ENCODE measurements at regions not wholly inside any gene's neighbourhood (a gene's known extent, or its start where the extent isn't known, plus 50 kb on each side); places are given as distances from the start of the nearest gene placed in this dataset.

DNA sequence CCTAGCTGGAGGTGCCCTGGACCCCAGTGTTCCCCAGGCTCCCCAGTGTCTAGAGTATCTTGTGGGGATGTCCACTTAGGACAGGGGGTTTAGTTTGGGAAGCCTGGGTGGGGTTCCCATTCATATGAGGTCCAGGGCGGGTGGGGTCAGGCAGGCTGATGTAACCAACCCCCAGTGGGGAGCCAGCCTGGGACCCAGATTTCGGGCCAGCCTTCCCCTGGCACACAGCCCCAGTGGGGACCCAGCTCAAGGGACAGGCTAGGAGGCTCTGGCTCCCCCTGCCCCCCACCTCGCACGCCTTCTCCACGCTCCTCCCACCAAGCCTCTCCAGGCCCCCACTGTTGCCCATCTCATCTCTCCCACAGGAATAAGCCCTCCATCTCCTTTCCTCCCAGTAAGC is 323.5 kb downstream of the UACA start:
- H3K79me2 ChIP-seq: no peaks in the 10 kb centered on the region
- H3K9ac ChIP-seq: no peak overlapping the region
- no peaks in the 10 kb centered on the region for H3K9me3 ChIP-seq (ENCODE audit: control insufficient read depth, low read length)
- TF ChIP-seq, protein P1, sequence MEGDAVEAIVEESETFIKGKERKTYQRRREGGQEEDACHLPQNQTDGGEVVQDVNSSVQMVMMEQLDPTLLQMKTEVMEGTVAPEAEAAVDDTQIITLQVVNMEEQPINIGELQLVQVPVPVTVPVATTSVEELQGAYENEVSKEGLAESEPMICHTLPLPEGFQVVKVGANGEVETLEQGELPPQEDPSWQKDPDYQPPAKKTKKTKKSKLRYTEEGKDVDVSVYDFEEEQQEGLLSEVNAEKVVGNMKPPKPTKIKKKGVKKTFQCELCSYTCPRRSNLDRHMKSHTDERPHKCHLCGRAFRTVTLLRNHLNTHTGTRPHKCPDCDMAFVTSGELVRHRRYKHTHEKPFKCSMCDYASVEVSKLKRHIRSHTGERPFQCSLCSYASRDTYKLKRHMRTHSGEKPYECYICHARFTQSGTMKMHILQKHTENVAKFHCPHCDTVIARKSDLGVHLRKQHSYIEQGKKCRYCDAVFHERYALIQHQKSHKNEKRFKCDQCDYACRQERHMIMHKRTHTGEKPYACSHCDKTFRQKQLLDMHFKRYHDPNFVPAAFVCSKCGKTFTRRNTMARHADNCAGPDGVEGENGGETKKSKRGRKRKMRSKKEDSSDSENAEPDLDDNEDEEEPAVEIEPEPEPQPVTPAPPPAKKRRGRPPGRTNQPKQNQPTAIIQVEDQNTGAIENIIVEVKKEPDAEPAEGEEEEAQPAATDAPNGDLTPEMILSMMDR (IDR thresholded peaks at IDR 0.05): no peak
- H3K4me3 ChIP-seq (ENCODE audit: low read depth, low read length): no peak overlapping the region
- peak overlapping the region; percentile 29 for H3K27ac ChIP-seq
- peaks cover 8% of the 10 kb centered on the region for H3K4me1 ChIP-seq
- no peaks in the 10 kb centered on the region for H3K27me3 ChIP-seq (ENCODE audit: control insufficient read depth, insufficient read depth, low read length)
- H3K4me2 ChIP-seq (ENCODE audit: low read length): no peak overlapping the region
- no peak overlapping the region for H2AFZ ChIP-seq
- no peaks in the 10 kb centered on the region for H3K36me3 ChIP-seq (ENCODE audit: control insufficient read depth, insufficient read depth, low read length)

DNA sequence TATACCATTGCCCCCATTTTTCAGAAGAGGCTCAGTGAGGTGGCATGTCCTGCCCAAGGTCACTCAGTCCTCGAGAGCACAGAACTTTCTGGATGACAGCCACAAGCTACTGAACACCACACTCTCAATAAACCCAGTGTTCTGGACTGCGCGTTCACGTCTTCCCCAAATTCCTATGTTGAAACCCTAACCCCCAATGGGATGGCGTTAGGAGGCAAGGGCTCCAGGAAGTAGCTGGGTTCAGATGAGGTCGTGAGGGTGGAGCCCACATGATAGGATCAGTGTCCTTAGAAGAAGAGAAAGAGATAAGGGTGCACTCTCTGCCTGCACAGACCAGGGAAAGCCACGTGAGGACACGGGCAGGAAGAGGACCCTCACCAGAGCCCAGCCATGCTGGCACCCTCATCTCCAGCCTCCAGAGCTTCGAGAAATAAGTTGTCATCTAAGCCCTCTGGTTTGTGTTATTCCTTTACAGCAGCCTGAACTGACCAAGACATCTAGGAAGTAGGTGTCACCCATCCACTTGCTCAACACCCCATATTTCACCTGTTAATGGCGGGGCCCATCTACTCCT is 324.0 kb downstream of the UACA start:
- Histone ChIP-seq H3K36me3 (ENCODE audit: control insufficient read depth, insufficient read depth, low read length) (no peaks in the 10 kb centered on the region), H3K4me1 (peaks cover 8% of the 10 kb centered on the region), H3K4me3 (ENCODE audit: low read depth, low read length) (no peak overlapping the region), H3K79me2 (no peaks in the 10 kb centered on the region), H3K9me3 (ENCODE audit: control insufficient read depth, low read length) (no peaks in the 10 kb centered on the region), H2AFZ (no peak overlapping the region), H3K4me2 (ENCODE audit: low read length) (no peak overlapping the region), H3K27ac (peak overlapping the region; percentile 29), H3K27me3 (ENCODE audit: control insufficient read depth, insufficient read depth, low read length) (no peaks in the 10 kb centered on the region), H3K9ac (no peak overlapping the region)
- TF ChIP-seq, protein P1 (IDR thresholded peaks at IDR 0.05): no peak

DNA sequence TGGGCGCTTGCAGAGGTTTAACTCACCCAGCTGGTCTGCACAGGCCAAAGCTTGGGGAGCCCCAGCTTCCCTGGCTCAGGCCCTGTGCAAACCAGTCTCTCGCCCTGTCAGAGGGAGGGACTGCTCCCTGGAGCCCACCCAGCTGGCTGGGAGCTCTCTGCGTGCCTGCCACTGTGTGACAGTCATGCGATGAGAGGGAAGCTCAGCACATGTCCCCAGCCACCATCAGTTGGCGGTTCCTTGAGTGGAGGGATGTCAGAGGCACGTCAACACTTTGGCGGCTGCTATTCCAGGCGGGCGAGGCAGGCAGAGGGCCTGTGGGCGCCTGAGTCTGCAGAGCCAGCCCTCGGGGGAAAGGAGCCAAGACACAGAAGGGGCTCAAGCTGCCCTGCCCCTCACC is 324.6 kb downstream of the UACA start:
- Histone ChIP-seq H3K79me2 (no peaks in the 10 kb centered on the region), H3K27ac (no peak overlapping the region), H3K9me3 (ENCODE audit: control insufficient read depth, low read length) (no peaks in the 10 kb centered on the region), H3K4me2 (ENCODE audit: low read length) (no peak overlapping the region), H3K27me3 (ENCODE audit: control insufficient read depth, insufficient read depth, low read length) (no peaks in the 10 kb centered on the region), H3K9ac (no peak overlapping the region), H3K4me3 (ENCODE audit: low read depth, low read length) (no peak overlapping the region), H3K36me3 (ENCODE audit: control insufficient read depth, insufficient read depth, low read length) (no peaks in the 10 kb centered on the region), H2AFZ (no peak overlapping the region), H3K4me1 (peaks cover 8% of the 10 kb centered on the region)
- TF ChIP-seq, protein P1 (IDR thresholded peaks at IDR 0.05): no peak

DNA sequence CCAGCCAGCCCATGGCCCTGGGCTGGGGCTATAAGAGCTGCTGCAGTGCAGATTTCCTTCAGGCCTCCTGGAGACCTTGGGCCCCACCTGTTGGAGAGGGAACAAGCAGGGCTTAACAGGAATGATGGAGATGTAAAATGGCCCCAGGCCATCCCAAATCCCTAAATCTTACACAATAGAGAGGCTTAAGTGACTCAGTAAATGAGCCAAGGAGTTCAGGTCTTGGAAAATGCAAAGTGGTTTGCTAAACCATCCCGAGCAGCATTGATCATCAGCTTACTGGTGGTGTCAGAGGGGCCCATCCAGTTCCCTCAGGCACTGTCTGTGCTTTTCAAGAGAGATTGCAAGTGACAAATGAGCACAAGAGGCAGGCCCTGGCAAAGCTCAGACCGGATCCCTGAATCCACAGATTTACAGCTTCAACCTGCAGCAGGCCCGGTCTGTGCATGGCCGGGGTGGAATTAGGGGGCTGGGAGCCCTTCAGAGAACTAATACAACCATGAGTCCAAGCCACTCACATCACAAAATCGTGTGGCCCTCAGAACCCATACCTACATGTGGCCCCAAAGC is 325.4 kb downstream of the UACA start:
- TF ChIP-seq, protein P1 (IDR thresholded peaks at IDR 0.05): no peak

DNA sequence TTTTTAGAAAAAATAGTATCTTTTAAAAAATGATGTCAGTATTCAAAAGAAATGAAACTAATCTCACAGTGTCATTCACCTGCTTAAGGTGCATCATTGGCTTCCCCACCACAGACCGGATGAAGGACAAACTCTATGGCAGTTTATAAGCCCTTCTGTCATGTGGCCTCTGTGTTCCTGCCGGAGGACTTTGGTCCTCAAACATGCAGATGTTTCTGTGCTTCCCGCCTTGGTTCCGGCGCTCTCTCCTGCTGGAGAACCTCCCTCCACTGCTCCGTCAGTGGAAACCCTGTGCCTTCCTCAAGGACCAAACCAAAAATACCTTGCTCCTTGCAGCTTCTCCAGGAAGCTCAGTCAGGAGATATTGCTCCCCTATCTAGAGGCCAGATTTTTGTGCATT is 326.3 kb downstream of the UACA start:
- Histone ChIP-seq H3K4me3 (ENCODE audit: low read depth, low read length) (no peak overlapping the region), H2AFZ (no peak overlapping the region), H3K79me2 (no peaks in the 10 kb centered on the region), H3K36me3 (ENCODE audit: control insufficient read depth, insufficient read depth, low read length) (no peaks in the 10 kb centered on the region), H3K27ac (no peak overlapping the region), H3K27me3 (ENCODE audit: control insufficient read depth, insufficient read depth, low read length) (no peaks in the 10 kb centered on the region), H3K4me2 (ENCODE audit: low read length) (no peak overlapping the region), H3K4me1 (peaks cover 8% of the 10 kb centered on the region), H3K9me3 (ENCODE audit: control insufficient read depth, low read length) (no peaks in the 10 kb centered on the region), H3K9ac (no peak overlapping the region)
- TF ChIP-seq, protein P1 (IDR thresholded peaks at IDR 0.05): no peak

More for the DNA sequence above, 325.4 kb downstream of the UACA start:
- no peak overlapping the region for H3K4me3 ChIP-seq (ENCODE audit: low read depth, low read length)
- H2AFZ ChIP-seq: no peak overlapping the region
- no peaks in the 10 kb centered on the region for H3K79me2 ChIP-seq
- H3K27ac ChIP-seq: no peak overlapping the region
- H3K27me3 ChIP-seq (ENCODE audit: control insufficient read depth, insufficient read depth, low read length): no peaks in the 10 kb centered on the region
- H3K4me2 ChIP-seq (ENCODE audit: low read length): no peak overlapping the region
- H3K9ac ChIP-seq: no peak overlapping the region
- no peaks in the 10 kb centered on the region for H3K36me3 ChIP-seq (ENCODE audit: control insufficient read depth, insufficient read depth, low read length)
- H3K4me1 ChIP-seq: peaks cover 8% of the 10 kb centered on the region
- no peaks in the 10 kb centered on the region for H3K9me3 ChIP-seq (ENCODE audit: control insufficient read depth, low read length)

Data from parathyroid adenoma (tissue), 2 donors.